Posterior cingulate gyrus (tissue), 11 donors: ENCODE measurements at regions not wholly inside any gene's neighbourhood (a gene's known extent, or its start where the extent isn't known, plus 50 kb on each side); places are given as distances from the start of the nearest gene placed in this dataset.
A peak's percentile ranks its signal among the peaks of the same experiment; 100 is the strongest.

Experiments used
- DNase-seq, 10 donors: peaks; one replicate each; pipeline versions ENCODE4 v3.0.0 to v3.0.0-alpha.2; 2020 to 2021; ENCODE audit warnings: mixed read lengths in 3 of 10
- intact Hi-C: fragments of 100-400 bp; cut with DNase I; formaldehyde crosslinking; loops from one replicate; pipeline ENCODE4 v1.15.1; 2023

- intact Hi-C loops: no loop called here
- no peak for DNase-seq
Measured at GRCh38 chr5:117302473-117302872, 727.9 kb upstream of the SEMA6A start.

- intact Hi-C loops: no loop called here
- DNase-seq: no peak
Measured at GRCh38 chr5:117299936-117300328, 725.3 kb upstream of the SEMA6A start.

DNA sequence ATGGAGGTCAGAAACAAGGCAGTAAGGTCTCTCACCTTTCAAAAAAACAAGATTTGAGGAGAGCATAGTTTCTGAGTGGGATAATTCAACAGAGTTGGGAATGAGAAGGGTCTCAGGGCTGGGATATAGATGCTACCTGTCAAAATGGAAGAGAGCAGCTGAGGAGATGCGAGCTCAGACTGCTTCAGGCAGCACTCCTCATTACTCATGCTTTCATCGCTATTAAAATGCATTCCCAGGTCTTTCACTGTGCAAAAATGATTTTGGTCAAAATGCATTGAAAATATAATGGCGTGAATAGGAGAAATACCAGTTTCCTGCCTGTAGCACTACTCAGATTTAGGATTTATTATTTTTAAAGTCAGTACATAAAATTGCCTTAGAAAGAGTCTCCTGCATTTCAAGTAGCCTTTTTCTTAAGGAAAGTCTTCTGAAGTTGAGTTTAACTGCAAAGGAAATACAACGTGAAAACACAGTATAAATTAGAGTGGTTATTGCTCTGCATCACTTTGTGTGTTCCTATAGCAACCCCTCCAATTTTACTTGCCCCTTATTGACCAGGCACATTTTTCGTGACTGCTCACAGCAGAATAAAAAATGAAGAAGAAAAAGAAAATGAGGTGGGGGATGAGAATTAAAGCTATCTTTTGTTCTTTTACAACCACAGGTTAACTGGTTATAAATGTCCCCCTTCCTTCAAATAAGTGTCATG is 724.8 kb upstream of the SEMA6A start:
- no peak for DNase-seq
- intact Hi-C loops: no loop called here

- no peak for DNase-seq
- intact Hi-C loops: no loop called here
Measured at GRCh38 chr5:117296872-117297271, 722.2 kb upstream of the SEMA6A start.

DNA sequence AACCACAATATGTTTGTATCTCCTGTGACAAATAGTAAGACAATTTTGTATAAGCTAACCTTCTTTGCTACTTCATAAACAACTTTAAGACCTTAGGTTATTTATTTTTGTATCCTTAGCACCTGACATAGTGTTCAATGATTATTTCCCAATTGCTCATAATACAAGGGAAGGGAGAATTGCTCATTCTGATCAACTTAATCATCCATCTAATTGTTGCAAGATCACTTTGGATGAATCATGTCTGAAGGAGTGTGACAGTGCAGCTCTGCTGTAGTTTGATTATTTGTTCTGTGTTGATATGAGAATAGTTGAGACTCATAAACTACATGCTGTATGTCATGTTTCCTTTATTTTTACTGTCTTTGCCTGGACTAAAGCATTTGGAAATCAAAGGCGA is 721.3 kb upstream of the SEMA6A start:
- DNase-seq: no peak
- intact Hi-C loops: no loop called here

DNA sequence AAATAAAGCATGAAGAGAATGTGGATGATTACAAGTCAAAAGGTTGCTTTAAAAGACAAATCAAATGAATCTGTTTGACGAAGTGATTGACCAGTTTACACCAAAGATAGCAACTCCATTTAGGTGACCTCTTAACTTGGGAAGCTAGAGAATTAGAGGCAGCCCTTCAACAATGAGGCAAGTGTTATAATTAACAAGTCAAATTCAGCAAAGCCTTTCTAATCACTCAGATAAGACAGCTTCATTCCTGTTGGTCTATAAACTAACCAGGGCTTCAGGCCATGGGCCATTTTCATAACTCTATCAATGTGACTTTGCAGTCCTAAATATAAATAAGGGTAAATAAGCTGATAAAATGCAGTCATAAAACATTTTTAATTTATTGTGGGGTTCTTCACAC is 712.2 kb upstream of the SEMA6A start:
- no peak for DNase-seq
- intact Hi-C loops: no loop called here

DNA sequence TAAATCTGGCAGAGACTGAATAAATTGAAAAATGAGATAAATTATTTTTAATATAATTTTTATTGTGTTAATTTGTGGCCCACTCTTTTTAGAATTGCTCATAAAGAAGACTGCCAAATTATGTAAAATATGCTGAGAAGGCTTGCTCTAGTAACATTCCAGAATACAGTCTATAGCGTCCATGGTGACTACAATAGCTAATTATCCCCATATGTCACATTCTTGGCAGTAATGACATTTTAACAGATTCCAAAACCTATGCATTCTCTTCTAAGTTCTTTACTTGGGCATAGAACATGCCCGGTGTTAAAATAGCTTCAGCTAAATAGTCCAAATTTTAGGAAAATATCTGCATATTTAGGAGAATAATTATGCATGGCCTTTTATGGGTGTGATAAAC is 697.0 kb upstream of the SEMA6A start:
- intact Hi-C loops: no loop called here
- DNase-seq: no peak

GRCh38 chr5:117266280-117266679 is 691.7 kb upstream of the SEMA6A start:
- intact Hi-C loops: no loop called here
- DNase-seq: no peak

- DNase-seq: no peak
- intact Hi-C loops: no loop called here
Measured at GRCh38 chr5:117263231-117263630, 688.6 kb upstream of the SEMA6A start.

- intact Hi-C loops: no loop called here
- DNase-seq: peak in 8 of 10 donors; percentile 13 to 88 (median 52)
Measured at GRCh38 chr5:117262572-117263131, 688.0 kb upstream of the SEMA6A start.

DNA sequence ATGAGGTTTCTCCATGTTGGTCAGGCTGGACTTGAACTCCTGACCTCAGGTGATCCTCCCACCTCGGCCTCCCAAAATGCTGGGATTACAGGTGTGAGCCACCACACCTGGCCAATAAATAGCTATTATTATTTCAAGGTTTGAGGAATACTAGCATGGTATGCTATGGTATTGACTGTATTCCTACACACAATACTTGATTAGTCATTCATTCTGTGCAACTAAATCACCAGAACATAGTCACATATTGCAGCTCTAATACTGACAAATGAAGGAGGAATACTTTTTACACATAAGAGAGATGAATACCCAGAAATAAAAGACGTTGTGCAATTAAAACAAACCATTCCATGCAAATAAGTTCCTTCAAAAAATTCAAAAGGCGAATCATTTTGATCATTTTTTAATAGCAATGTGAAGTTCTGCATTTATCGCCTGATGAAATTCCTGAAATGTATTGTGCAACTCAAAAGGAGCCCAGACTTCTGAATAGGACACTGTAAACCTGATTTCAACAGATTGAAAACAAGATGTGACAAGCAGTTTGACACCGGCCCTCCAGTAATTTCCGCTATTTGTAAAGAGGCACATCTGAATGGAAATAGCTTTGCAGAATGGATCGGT is 687.4 kb upstream of the SEMA6A start:
- no peak for DNase-seq
- intact Hi-C loops: no loop called here

DNA sequence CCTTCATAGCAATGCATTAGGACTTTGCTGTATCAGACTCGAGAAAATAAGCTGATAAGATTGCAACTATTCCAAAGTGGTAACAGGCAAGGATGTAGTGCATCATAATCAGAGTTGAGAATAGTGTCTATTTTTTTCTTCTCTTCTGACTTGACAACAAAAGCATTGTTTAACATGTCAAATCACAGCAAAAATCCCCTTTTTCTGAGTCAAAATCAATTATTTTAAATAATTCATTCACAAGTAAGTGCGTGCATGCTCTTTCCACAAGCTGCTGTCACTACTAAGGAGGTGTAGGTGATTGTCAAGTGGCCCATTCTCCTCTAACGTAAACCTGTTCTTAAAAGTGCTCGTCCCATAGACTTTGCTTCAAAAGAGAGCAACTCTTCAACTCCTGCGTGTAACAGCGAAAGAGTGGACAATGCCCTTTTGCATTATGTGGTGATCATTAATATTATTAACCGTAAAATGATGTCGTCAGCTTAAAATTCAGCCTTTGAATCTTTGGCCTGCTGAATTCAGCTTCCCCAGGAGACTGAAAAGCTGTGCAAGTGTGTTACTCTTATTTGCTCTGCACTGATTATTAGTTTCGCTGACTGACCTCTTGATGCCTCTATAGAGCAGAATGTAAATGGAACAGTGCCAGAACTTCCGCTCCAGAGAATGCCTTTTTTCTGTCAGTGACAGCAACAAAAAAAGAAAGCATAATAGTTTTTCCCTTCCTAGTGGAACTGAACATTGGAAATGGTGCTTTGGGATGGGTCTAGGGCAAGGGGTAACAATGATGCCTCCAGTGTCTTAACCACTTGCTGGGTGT is 680.8 kb upstream of the SEMA6A start:
- intact Hi-C loops: no loop called here
- DNase-seq: no peak

DNA sequence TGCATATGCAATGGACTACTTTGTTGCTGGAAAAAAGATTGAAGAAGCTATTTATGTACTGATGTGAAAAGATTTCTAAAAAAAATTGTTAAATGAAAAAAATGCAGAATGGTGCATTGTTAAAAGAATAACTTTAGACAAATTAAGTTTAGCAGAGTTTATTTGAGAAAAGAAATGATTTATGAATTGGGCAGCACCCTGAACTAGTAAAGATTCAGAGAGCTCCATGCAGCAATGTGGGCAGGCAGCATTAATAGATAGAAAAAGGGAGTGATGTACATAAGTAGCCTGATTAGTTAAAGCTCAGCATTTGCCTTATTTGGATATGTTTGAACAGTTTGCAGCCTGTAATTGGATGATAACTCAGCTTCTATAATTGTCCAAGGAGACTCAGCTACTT is 677.9 kb upstream of the SEMA6A start:
- DNase-seq: no peak
- intact Hi-C loops: no loop called here

DNA sequence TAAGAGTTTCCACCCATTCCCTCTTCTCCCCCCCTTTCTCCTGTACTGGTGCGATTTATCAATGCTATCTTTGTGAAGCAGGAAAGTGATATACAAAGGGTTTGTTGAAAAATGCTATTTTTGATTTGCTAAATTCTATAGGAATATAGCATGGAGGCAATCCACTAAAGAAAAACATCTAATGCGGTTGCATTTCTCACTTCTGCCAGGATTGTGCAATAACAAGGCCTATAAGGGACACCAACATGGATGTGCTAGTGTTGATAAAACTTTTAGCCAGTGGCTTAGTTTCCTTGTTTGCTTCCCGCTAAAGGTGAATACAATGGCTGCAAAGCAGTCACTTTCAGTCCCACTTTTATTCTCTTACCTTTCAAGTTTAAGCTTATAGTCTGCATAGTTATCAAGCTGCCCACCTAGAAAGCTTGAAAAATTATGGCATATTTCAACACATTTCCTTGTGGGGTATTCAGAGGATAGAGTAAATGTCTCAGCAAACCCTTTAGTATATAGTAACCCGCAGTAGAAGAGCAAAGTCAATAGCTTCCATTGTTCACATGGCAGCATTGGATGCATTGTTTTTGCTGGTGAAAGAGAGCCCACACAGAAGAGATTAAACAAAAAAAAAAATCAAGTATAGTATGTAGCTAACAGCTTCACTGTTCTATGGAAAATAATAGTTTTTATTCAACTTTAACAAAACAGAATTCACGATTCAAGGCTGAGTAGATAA is 674.6 kb upstream of the SEMA6A start:
- peak in 1 of 10 donors; percentile 15 for DNase-seq
- intact Hi-C loops: no loop called here

GRCh38 chr5:117246424-117246823 is 671.8 kb upstream of the SEMA6A start:
- intact Hi-C loops: no loop called here

GRCh38 chr5:117245130-117245529 is 670.5 kb upstream of the SEMA6A start:
- intact Hi-C loops: no loop called here
- DNase-seq: no peak

More at GRCh38 chr5:117246424-117246823, 671.8 kb upstream of the SEMA6A start:
- no peak for DNase-seq

GRCh38 chr5:117242028-117242427 is 667.4 kb upstream of the SEMA6A start:
- intact Hi-C loops: no loop called here

GRCh38 chr5:117236941-117237340 is 662.3 kb upstream of the SEMA6A start:
- no peak for DNase-seq
- intact Hi-C loops: no loop called here

More at GRCh38 chr5:117242028-117242427, 667.4 kb upstream of the SEMA6A start:
- DNase-seq: no peak

DNA sequence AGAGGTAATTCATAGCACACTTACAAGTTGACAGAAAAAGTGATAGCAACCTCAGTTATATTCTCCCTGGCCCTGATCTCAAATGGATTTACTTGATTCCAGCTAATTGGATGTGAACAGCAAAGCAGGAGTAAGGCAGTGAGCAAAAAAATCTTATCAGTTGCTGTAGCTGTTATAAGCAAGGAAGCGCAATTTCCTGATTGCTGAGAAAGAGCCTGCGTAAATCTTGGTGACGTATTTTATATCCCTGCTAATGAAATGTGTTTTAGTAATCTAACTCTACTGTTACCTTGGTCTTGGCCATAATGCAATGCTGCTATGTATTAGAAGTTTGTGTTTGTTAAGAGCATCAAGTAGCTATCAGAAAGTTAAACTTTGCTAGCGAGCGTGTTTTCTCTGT is 661.2 kb upstream of the SEMA6A start:
- intact Hi-C loops: no loop called here
- DNase-seq: no peak

DNA sequence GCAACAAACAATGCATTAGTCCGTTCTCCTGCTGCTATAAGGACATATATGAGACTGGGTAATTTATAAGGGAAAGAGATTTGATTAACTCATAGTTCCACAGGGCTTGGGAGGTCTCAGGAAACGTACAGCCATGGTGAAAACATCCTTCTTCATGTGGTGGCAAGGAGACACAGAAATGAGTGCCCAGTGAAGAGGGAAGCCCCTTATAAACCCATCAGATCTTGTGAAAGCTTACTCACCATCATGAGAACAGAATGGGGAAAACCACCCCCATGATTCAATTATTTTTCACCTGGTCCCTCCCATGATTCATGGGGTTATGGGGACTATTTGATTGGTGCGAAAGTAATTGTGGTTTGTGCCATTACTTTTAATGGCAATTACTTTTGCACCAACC is 655.8 kb upstream of the SEMA6A start:
- intact Hi-C loops: no loop called here
- no peak for DNase-seq

GRCh38 chr5:117220730-117221129 is 646.1 kb upstream of the SEMA6A start:
- intact Hi-C loops: no loop called here
- DNase-seq: no peak
